ENCODE measurements at regions not wholly inside any gene's neighbourhood (a gene's known extent, or its start where the extent isn't known, plus 50 kb on each side); places are given as distances from the start of the nearest gene placed in this dataset.
A peak's percentile ranks its signal among the peaks of the same experiment; 100 is the strongest.
"Not testable (repeated sequence)": the region's sequence is repeated elsewhere in the genome, so short reads cannot be mapped to it uniquely, and the experiment has no call there.

DNA sequence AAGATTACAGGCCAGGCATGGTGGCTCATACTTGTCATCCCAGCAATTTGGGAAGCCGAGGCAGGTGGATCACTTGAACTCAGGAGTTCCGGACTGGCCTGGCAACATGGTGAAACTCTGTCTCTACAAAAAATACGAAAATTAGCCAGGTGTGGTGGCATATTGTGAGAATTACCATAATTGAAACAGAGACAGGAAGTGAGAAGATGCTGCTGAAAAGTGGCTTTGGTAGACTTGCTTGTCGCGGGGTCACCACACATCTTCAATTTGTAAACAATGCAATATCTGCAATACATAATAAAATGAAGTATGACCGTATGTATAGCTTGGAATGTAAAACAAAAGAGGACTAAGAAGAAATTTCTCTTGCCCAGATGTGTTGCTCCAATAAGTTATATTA, 490.5 kb downstream of the GABRG2 start:
- no peak for DNase-seq (ENCODE audit: low spot score)
- intact Hi-C loops (cut with DNase I): no loop called here

DNA sequence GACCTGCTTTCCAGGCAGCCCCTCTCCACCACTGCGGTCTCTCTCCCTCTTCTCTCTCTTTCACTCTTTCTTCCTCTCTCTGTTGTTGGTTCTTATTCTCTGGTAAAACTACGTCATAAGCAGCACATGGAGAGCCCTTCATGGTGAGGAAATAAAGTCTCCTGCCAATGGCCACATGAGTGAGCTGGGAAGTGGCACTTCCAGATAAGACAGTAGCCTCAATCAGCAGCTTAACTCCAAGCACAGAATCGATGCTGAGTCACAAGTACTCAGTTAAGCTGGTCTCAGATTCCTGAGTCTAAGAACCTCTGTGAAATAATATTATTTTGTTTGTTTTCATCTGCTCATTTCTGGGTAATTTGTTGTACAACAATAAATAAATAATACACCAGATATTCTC, 500.1 kb downstream of the GABRG2 start:
- DNase-seq (ENCODE audit: low spot score): no peak
- intact Hi-C loops (cut with DNase I): no loop called here

DNA sequence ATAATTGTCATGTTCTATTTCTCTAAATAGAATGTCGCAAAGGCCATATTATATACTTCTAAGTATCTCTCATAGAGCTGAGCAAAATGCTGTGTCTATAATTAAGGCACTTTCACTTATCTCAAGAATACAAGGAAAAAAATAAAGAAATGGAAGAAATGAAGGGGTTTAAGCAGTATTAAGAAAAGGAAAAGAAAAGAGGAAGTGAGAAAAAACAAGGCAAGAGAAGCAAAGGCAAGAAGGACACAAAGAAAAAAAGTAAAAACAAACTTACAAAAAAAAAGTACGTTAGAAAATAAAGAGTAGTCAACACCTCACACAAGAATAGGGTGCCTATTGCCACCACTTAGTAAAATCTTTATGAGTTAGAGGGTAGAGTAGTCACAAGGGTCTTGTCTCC, 506.2 kb downstream of the GABRG2 start:
- intact Hi-C loops (cut with DNase I): no loop called here

DNA sequence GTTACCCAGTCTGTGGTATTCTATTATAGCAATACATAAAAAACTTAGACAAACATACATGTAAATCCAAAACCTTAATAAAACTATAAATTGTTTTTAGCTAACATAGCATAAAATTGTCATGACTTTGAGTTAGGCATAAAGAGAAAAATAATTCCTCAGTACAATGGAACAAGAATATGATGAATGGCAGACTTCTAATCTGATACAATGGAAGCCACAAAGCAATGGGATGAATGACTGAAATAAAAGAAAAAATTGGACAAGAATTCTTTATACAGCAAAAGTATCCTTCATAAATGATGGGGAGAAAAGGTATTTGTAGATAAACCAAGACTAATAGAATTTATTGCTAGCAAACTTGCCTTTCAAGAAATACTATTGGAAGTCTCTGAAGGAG, 524.2 kb downstream of the GABRG2 start:
- DNase-seq (ENCODE audit: low spot score): no peak
- intact Hi-C loops (cut with DNase I): no loop called here

More for the DNA sequence above, 506.2 kb downstream of the GABRG2 start:
- no peak for DNase-seq (ENCODE audit: low spot score)

DNA sequence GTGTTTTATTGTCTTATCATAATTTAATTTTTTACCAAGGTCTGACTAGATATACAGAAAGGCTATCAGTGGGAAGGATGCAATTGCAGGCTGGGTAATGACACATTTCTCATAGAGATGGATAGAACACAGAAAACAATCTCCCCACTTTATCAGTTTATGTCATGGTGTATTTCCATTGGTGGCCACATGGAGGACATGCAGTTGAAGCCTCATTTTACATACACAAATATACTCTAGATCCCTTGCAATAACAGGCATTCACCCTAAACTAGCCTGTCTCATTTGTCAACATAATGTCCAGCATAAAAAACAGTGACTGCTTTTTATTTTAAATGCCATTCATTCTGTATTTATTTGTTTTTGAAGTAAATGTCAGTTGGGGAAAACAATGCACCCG, 526.3 kb downstream of the GABRG2 start:
- intact Hi-C loops (cut with DNase I): no loop called here
- no peak for DNase-seq (ENCODE audit: low spot score)

DNA sequence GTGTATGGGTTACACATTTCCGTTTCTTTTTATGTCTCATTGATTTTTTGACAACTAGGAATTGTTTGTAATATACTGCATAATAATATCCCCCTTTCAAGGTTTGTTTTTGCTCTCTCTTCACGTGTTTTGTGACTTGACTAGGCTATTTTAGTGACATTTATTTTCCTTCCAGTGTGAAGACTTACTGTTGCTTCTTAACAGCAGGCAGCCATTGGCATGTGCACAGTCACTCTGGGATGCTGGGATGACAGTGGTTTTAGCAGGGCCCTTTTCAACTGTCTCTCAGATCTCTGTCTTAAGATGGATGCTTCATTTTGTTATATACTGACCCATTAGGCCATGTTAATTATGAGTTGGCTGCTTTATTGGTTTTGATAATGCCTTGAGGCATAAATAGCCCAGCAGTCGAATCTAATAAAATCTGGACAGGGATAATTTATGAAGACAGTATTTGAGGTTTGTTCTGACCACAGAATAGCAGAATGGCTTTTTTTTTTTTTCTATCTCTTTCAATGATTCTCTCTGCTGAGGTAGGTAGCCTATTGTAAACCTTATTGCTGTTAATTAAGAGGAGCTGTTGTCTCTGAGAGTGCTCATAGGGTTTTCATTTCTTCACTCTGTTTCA, 536.0 kb downstream of the GABRG2 start:
- intact Hi-C loops (cut with DNase I): no loop called here
- no peak for DNase-seq (ENCODE audit: low spot score)

DNA sequence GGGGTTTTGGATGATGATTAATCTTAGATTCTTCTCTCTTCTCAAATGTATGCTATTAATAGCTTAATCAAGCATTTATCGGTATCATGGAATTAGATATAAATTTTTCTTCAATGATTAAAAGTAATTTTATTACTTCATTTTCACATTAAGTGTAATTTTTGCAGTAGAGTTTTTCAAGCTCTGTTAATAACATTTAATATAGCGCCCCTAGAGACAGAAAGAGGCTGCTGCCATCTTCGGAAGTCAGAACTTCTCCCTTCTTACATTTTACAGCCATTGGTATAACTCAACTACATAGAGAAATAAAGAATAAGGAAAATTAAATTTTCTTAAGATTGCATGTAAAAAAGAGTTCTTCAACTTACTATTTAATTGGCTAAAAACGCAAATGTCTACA, 540.3 kb downstream of the GABRG2 start:
- intact Hi-C loops (cut with DNase I): no loop called here
- no peak for DNase-seq (ENCODE audit: low spot score)

DNA sequence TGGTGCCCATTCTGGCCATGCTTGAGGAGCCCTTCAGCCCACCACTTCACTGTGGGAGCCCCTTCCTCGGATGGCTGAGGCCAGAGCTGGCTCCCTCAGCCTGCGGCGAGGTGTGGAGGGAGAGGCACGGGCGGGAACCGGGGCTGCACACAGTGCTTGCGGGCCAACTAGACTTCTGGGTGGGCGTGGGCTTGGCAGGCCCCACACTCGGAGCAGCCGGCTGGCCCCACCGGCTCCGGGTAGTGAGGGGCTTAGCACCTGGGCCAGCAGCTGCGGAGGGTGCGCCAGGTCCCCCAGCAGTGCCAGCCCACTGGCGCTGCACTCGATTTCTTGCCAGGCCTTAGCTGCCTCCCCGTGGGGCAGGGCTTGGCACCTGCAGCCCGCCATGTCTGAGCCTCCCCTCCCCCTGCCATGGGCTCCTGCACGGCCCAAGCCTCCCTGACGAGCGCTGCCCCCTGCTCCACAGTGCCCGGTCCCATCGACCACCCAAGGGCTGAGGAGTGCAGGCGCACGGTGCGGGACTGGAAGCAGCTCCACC, 554.2 kb downstream of the GABRG2 start:
- intact Hi-C loops (cut with DNase I): not testable (repeated sequence)
- DNase-seq (ENCODE audit: low spot score): peak; percentile 63

DNA sequence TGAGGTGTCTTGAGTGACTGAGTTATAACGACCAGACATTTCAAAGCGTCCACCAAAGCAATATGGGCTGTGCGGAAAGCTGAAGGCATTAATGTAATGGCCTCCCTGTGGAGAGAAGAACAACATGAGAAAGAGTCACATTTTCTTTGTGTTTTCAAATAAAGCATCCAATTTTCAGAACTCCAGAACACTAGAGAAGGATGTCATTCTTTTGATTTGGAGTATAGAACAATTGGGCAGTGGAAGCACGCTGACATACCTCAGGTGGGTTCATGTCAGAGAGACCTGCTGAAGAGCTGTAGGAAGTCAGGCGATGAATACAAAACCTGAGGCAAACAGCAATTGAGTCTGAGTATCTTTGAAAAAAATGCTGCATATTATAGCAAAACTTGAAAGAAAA, 556.5 kb downstream of the GABRG2 start:
- DNase-seq (ENCODE audit: low spot score): no peak
- intact Hi-C loops (cut with DNase I): no loop called here

DNA sequence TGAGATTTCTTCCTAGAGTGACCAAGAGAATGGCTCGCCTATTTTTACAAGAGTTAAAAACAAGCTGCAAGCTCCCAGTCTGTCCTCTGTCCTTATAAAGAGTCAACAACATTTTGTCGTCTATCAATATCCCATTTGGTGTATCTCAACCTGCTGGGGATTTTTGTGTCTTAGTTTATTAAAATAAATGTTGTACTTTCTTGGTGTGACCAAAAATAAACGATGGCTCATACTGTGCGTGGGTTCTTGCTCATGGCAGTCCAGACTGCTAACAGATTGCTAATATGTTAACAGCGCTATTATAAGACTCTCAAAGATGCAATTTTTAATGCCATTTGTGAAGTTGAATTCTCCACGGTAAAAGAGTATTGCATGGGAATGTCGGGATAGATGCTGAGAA, 569.9 kb downstream of the GABRG2 start:
- intact Hi-C loops (cut with DNase I): no loop called here
- DNase-seq (ENCODE audit: low spot score): no peak

DNA sequence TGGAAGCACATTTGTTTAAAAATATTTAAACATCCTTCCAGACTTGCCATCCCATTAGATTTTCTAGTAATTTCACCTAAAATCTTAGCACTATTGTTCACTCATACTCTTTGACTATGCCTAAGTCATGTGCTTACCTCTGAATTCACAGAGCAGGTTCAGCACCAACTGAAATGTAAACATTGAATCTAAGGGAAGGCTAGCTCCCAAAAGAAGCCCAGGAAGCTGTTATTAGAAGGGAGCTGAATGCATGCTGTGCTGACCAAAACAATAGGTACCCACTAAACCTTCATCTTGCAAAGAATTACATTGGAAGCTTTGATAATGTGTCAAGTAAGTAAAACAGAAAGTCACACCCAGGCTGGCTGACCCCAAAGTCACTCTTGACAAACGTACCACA, 571.3 kb downstream of the GABRG2 start:
- DNase-seq (ENCODE audit: low spot score): no peak

DNA sequence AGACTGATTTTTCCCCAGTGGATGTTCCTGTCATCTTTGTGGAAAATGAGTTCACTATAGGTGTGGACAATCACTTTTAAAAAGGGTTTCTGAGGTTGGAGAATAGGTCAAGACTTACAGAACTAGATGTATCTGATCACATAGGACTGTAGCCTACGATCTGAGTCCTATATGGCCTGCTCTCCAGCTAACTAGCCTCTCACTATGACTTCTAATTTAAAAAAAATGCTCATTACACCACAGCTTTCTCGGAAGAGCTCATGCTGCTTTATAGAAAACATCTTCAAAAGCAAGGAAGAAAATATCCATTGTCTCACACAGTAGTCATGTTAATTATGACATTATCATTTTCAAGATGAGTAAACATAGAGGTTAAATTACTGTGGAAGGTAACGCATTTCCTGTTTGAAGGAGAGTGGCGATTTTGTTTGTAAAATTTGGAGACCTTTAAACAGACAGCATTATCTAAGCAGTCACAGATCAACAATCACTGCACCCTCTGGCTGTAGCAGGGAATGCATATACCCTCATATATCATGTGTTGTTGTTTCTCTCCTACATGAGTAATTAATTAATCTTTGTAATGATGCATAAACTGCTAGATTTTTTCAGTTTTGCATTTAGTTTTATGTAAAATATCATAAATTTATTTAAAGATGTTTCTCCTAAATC, 573.7 kb downstream of the GABRG2 start:
- DNase-seq (ENCODE audit: low spot score): no peak
- intact Hi-C loops (cut with DNase I): no loop called here

More for the DNA sequence above, 571.3 kb downstream of the GABRG2 start:
- intact Hi-C loops (cut with DNase I): no loop called here

DNA sequence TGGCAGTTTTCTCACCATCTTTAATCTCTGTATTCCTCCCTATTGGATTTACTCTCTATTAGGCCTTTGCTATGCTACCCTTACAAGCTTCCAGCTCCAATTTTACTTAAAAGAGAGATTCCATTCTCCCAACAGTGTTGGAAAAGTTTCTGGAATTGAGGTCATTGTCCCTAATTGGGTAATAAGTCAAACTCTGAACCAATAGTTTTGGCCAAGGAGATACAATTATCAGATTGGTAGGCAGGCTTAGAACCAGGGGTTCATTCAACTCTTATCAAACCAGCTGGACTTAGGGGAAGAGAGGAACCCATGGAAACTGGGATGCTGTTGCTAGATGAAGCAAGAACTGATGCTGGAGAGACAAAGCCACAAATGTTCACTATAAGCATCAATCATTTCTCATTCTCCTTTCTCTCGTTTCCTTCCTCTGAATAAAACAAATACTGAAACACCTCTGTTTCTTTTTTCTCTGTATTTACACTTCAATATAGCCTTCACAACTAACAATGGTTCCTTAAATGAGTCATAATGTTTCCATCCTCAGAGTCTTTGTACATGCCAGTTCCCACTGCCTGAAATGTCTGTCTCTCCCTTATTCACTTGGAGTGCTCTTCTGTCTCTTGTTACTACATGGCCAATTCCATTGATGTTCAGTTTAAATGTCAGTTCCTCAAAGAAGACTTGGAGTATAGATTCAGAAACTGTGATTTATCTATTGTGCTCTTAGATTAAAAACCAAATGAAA, 587.3 kb downstream of the GABRG2 start:
- intact Hi-C loops (cut with DNase I): no loop called here
- DNase-seq (ENCODE audit: low spot score): no peak

DNA sequence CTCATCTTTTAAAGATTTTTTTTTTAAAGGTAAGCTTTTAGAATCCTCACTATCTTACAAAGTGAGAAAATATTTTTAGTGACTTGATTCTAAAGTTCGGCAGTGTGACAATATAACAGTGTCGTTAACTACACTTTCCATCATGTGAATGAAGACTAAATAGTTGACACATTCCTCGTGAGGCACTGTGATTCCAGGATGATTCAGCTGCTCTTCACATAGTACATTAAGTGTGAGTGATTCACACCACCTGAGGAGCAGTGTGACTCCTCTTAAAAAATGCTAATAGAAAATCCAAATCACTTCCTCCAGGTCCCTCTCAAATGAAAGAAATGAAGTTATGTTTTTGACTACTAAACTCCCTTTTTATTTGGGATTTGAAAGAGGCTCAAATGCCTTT, 589.5 kb downstream of the GABRG2 start:
- no peak for DNase-seq (ENCODE audit: low spot score)
- intact Hi-C loops (cut with DNase I): no loop called here

DNA sequence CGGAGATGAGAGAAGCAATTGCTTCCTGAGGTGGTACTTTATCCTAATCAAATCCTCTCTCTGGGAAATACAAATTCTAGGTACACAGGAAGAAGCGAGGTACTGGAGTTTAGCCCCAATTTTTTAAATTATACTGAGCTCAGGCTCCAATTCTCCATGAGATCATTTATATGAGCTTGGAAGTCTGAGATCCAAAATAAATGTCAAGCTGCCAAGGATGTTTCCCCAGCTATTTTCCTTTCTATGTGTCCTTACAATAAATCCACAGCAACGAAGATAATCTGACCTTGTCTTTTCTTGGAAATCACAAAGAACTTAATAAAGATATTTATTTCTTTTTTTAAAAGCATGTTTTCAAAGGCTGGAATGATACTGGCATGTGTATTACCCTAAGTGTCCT, 597.3 kb downstream of the GABRG2 start:
- no peak for DNase-seq (ENCODE audit: low spot score)
- intact Hi-C loops (cut with DNase I): no loop called here

DNA sequence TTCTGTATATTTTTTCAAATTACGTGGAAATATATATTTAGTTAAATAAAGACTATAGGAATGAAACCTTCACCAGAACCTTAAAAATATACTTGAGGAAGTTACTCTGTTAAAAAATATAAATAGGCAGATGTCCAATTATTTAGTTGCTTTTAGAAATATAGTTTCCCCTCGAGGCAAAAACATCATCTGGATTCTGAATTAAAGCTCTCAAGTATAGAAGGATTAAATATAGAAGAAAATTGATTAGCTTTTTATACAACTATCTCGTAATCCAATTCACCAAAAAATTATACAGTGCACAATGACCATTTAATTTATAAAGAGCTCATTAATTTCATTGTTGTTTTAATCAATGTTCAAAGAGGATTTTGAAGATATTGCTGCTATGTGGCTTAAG, 601.4 kb downstream of the GABRG2 start:
- intact Hi-C loops (cut with DNase I): no loop called here
- no peak for DNase-seq (ENCODE audit: low spot score)

DNA sequence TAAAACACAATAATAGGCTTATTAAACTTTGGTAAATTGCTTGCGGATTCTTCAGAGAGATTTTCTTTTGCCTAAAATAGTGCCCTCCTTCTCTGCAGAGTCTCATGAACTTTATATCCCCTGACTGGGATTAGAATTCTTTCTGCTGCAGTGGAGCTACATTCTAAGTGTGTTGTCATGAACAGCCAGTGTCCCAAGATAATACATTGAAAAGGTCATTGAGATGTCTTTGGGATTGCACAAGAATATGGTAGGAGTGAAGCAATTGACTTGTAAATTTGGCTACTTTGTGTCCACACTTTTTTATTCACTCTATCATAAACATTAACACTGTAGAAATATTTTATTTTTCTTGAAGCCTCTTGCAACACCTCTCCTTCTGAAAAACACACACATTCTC, 604.5 kb downstream of the GABRG2 start:
- no peak for DNase-seq (ENCODE audit: low spot score)
- intact Hi-C loops (cut with DNase I): no loop called here

DNA sequence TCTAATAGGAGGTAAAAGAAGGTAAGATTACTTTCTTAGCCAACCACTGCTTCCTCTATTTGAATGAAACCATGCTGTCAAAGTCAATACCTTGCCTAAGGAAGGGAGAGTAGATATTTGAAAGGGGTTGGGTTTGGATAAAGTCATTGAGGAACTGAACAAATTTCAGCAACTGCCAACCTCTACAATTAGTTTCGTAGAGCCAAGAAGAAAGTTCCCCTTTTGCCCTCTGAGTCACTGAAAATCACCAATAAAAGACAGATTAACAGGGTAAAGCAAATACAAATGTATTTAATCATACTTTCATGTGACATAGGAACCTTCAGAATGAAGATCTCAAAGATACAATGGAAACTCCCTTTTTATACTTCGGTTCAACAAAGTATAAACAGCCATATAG, 615.7 kb downstream of the GABRG2 start:
- intact Hi-C loops (cut with DNase I): no loop called here
- no peak for DNase-seq (ENCODE audit: low spot score)

DNA sequence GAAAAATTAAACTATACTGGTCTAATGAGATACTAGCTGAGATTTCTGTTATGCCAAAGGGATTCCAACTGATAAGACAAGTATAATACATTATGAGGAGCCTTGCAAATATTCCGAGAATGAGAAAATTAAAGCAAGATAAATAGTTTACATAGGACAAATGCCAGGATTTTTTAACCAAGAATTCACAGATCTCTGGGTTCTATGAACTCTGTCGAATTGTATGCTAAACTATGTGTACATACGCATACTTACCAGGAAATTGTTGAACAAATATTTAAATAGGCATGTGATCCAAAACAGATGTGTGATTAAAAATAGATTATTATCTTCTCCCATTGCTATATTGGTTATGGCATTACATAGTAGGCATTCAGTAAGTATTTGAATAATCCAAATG, 616.6 kb downstream of the GABRG2 start:
- DNase-seq (ENCODE audit: low spot score): no peak
- intact Hi-C loops (cut with DNase I): no loop called here

DNA sequence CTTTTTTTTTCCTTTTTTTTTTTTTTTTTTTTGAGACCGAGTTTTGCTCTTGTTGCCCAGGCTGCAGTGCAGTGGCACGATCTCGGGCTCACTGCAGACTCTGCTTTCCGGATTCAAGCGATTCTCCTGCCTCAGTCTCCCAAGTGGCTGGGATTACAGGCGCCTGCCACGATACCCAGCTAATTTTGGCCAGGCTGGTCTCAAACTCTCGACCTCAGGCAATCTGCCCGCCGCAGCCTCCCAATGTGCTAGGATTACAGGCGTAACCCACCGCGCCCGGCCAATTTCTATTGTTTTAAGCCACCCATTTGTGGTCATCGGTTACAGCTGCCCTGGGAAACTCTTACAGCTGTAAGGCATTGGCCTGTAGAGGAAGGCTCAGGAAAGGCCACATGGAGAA, 617.7 kb downstream of the GABRG2 start:
- intact Hi-C loops (cut with DNase I): no loop called here
- DNase-seq (ENCODE audit: low spot score): no peak

DNA sequence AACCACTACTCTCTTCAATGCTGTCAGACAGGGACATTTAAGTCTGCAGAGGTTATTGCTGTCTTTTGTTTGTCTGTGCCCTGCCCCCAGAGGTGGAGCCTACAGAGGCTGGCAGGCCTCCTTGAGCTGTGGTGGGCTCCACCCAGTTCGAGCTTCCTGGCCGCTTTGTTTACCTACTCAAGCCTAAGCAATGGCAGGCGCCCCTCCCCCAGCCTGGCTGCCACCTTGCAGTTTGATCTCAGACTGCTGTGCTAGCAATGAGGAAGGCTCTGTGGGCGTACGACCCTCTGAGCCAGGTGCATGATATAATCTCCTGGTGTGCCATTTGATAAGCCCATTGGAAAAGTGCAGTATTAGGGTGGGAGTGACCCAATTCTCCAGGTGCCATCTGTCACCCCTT, 628.7 kb downstream of the GABRG2 start:
- DNase-seq (ENCODE audit: low spot score); intact Hi-C loops (cut with DNase I): not testable (repeated sequence)

Measured in posterior vena cava (tissue), 2 donors.